NT2/D1 (cell line): ENCODE measurements at regions not wholly inside any gene's neighbourhood (a gene's known extent, or its start where the extent isn't known, plus 50 kb on each side); places are given as distances from the start of the nearest gene placed in this dataset.

Experiments
- SUZ12 ChIP-seq: IDR thresholded peaks from 2 replicates; pipeline ENCODE4 v1.6.1; 2011; ENCODE audit not compliant: insufficient read length, insufficient read depth; ENCODE audit errors: extremely low read depth
- YY1 ChIP-seq: IDR thresholded peaks from 2 replicates; pipeline ENCODE4 v1.6.1; 2011; ENCODE audit not compliant: insufficient read length, insufficient read depth
- ZNF274 ChIP-seq: IDR thresholded peaks from 2 replicates; pipeline ENCODE4 v1.6.1; 2011; ENCODE audit warnings: mild to moderate bottlenecking, low read depth, low read length

DNA sequence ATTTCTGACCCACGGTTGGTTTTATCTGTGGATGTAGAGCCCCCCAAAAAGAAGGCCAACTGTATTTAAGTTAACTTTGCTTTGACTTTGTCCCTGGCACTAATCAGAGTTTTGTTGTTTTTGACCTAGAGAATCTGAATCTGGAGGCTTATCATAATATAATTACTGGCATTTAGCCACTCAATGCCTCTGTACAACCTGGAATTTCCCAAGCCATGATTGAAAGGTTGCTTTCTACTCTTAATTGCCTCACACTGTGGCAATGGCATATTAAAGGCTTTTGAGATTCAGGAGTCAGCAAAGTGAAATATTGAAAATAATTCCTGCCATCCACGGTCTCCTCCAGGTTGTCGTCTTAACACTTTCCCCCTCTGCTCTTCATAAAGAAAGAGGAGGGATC is 205.2 kb upstream of the GHITM start:
- no peak for TF ChIP-seq ZNF274
- no peak for TF ChIP-seq YY1
- no peak for TF ChIP-seq SUZ12
